ENCODE measurements at regions not wholly inside any gene's neighbourhood (a gene's known extent, or its start where the extent isn't known, plus 50 kb on each side); places are given as distances from the start of the nearest gene placed in this dataset.

- DNase-seq = no peak
- Histone ChIP-seq H3K27ac (peak overlapping the region; percentile 21 to 89 (median 82)), H3K4me1 (peaks cover 0 to 70% (median 20%) of the 10 kb centered on the region in 9 donors), H3K27me3 (no peaks in the 10 kb centered on the region), H3K9me3 (no peaks in the 10 kb centered on the region), H3K4me3 (no peak overlapping the region), H3K36me3 (no peaks in the 10 kb centered on the region)
- WGBS, 2 donors = 87 to 90% methylated on average over 5 of the region's 5 CpGs
- TF ChIP-seq, protein P1, sequence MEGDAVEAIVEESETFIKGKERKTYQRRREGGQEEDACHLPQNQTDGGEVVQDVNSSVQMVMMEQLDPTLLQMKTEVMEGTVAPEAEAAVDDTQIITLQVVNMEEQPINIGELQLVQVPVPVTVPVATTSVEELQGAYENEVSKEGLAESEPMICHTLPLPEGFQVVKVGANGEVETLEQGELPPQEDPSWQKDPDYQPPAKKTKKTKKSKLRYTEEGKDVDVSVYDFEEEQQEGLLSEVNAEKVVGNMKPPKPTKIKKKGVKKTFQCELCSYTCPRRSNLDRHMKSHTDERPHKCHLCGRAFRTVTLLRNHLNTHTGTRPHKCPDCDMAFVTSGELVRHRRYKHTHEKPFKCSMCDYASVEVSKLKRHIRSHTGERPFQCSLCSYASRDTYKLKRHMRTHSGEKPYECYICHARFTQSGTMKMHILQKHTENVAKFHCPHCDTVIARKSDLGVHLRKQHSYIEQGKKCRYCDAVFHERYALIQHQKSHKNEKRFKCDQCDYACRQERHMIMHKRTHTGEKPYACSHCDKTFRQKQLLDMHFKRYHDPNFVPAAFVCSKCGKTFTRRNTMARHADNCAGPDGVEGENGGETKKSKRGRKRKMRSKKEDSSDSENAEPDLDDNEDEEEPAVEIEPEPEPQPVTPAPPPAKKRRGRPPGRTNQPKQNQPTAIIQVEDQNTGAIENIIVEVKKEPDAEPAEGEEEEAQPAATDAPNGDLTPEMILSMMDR (IDR thresholded peaks at IDR 0.05) = no peak
- intact Hi-C loops (cut with DNase I) = loop anchor here in 2 of 10 donors (5.0 to 10.0 kb wide), 2 partner anchors 216 to 302 kb away; partner anchors contain the start of gene BCL6 (in 2 of the 2)
- peak in 1 of 8 donors; percentile 16 for ATAC-seq
Observed at GRCh38 chr3:187963003-187963676, 190.8 kb upstream of the LPP start.

DNA sequence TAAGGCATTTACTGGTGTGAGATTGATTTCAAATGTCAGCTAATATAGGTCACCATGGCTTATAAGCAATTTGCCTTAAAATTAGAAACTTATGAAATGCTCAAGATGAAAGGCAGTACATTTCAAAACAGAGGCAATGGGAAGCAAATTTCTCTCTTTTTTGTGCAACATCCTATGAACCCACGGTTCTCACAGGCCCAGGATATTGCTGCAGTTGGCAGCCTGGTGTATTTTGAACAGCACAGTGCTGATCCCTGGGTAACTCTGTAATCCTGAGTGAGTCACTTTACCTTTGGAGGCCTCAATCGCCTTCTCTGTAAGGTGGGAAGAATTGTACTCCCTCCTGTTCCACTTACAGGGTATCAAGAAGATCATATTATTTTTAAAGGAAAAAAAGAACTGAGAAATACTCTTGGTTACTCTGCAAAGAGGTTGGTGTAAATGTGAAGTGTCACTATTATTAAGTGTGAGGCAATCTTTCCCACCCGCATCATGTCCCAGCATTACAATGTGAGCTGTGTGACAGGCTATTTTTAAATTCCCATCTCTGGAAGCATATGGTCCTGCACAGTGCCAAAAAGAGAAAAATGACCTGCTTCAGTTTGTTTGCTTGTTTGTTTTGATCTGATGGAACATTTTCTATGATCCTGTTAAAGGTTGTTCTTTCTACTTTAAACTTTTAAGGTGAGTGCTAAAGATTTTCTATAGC lies 190.1 kb upstream of the LPP start:
- TF ChIP-seq, protein P1 (IDR thresholded peaks at IDR 0.05) = no peak
- no peaks in the 10 kb centered on the region for H3K9me3 ChIP-seq
- H3K4me1 ChIP-seq = peaks cover 0 to 70% (median 21%) of the 10 kb centered on the region in 9 donors
- intact Hi-C loops (cut with DNase I) = loop anchor here in 2 of 10 donors (5.0 to 10.0 kb wide), 2 partner anchors 217 to 301 kb away; partner anchors contain the start of gene BCL6 (in 2 of the 2)
- peak; percentile 83 to 95 (median 92) for ATAC-seq
- peak overlapping the region; percentile 44 to 89 (median 82) for H3K27ac ChIP-seq
- peak in 1 of 2 donors; percentile 39 for DNase-seq
- 23 to 36% methylated on average over 3 of the region's 3 CpGs for WGBS, 2 donors
- H3K27me3 ChIP-seq = no peaks in the 10 kb centered on the region
- no peaks in the 10 kb centered on the region for H3K36me3 ChIP-seq
- H3K4me3 ChIP-seq = peak overlapping the region in 5 of 10 donors; percentile 11 to 29 (median 23)

GRCh38 chr3:187964760-187965159 lies 189.2 kb upstream of the LPP start:
- H3K4me1 ChIP-seq = peaks cover 0 to 74% (median 21%) of the 10 kb centered on the region in 9 donors
- TF ChIP-seq, protein P1 (IDR thresholded peaks at IDR 0.05) = no peak
- no peaks in the 10 kb centered on the region for H3K9me3 ChIP-seq
- H3K27me3 ChIP-seq = no peaks in the 10 kb centered on the region
- 91 to 96% methylated on average over 2 of the region's 2 CpGs for WGBS, 2 donors
- intact Hi-C loops (cut with DNase I) = loop anchor here in 3 of 10 donors (5.0 to 10.0 kb wide), 3 partner anchors 212 to 300 kb away; partner anchors contain the start of gene BCL6 (in 2 of the 3)
- H3K27ac ChIP-seq = peak overlapping the region in 9 of 10 donors; percentile 44 to 89 (median 83)
- ATAC-seq = no peak
- DNase-seq = no peak
- no peaks in the 10 kb centered on the region for H3K36me3 ChIP-seq
- peak overlapping the region in 4 of 10 donors; percentile 11 to 26 (median 20) for H3K4me3 ChIP-seq

GRCh38 chr3:187966096-187966495 lies 187.9 kb upstream of the LPP start:
- DNase-seq (no peak), ATAC-seq (no peak)
- intact Hi-C loops (cut with DNase I) = loop anchor here in 2 of 10 donors (5.0 to 10.0 kb wide), 2 partner anchors 214 to 299 kb away; no protein-coding TSS in a partner anchor
- Histone ChIP-seq H3K4me3 (no peak overlapping the region), H3K9me3 (no peaks in the 10 kb centered on the region), H3K4me1 (peaks cover 0 to 69% (median 21%) of the 10 kb centered on the region in 9 donors), H3K27me3 (no peaks in the 10 kb centered on the region), H3K36me3 (no peaks in the 10 kb centered on the region), H3K27ac (peak overlapping the region in 6 of 10 donors; percentile 32 to 89 (median 74))
- 73 to 77% methylated on average over 4 of the region's 4 CpGs for WGBS, 2 donors
- TF ChIP-seq, protein P1 (IDR thresholded peaks at IDR 0.05) = no peak
